Brain microvascular endothelial cell (primary cell): ENCODE measurements at regions not wholly inside any gene's neighbourhood (a gene's known extent, or its start where the extent isn't known, plus 50 kb on each side); places are given as distances from the start of the nearest gene placed in this dataset.

ENCODE experiments used
- DNase-seq: peaks from one replicate; pipeline ENCODE4 v3.0.0-alpha.2; 2020
- H3K27ac ChIP-seq: fragments of 250-450 bp; sonication (Bioruptor Pico); 2 replicates; pipeline ENCODE4 v1.5.1; 2020; ENCODE audit warnings: mild to moderate bottlenecking, moderate library complexity
- H3K27me3 ChIP-seq: fragments of 250-450 bp; sonication (Bioruptor Pico); replicated peaks from 2 replicates; pipeline ENCODE4 v1.5.1; 2020; ENCODE audit warnings: mild to moderate bottlenecking
- H3K36me3 ChIP-seq: fragments of 250-450 bp; sonication (Bioruptor Pico); replicated peaks from 2 replicates; pipeline ENCODE4 v1.5.1; 2020; ENCODE audit warnings: mild to moderate bottlenecking
- H3K4me3 ChIP-seq: 2 replicates; pipeline ENCODE4 v1.5.1; 2011; ENCODE audit warnings: low read depth, mild to moderate bottlenecking, control low read depth, low read length, moderate library complexity
- CTCF ChIP-seq: IDR thresholded peaks from 2 replicates; pipeline ENCODE4 v1.5.1; 2011; ENCODE audit warnings: low read depth, mild to moderate bottlenecking, moderate library complexity, low read length, control low read depth, inconsistent platforms; ENCODE audit errors: missing control alignments
- in situ Hi-C: cut with HindIII; loops from 2 replicates; pipeline ENCODE4 v1.10.0; 2017; ENCODE audit warnings: low sequenced_read_pairs, low pct_ligation_motif_present

DNA sequence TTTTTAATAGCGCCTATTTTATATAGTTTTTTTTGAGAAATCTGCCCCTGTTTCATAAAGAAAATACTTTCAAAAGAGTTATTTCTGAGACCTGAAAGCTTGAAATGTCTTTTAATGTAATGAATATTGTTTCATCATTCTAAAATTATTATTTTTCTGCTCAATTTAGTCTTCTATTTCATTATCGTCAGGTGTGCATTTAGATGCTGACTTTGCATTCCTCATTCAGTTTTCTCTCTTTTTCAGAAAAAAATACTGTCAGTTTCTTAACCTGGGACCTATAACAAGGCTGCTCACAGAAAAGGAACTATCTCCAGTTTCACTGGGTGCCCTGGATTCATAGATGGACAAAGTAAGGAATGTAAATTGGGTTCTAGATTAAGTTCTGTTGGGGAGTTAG, 1631.7 kb downstream of the SUCLG1 start:
- TF ChIP-seq CTCF: no peak
- Histone ChIP-seq H3K36me3 (no peaks in the 10 kb centered on the region), H3K27me3 (no peaks in the 10 kb centered on the region), H3K27ac (no peak overlapping the region), H3K4me3 (no peak overlapping the region)
- in situ Hi-C loops: no loop called here
- DNase-seq: no peak

GRCh38 chr2:82826437-82826836, 1632.6 kb downstream of the SUCLG1 start:
- Histone ChIP-seq H3K4me3 (no peak overlapping the region), H3K36me3 (no peaks in the 10 kb centered on the region), H3K27ac (no peak overlapping the region), H3K27me3 (no peaks in the 10 kb centered on the region)
- DNase-seq: no peak
- no peak for TF ChIP-seq CTCF
- in situ Hi-C loops: no loop called here

GRCh38 chr2:82825410-82826090, 1633.5 kb downstream of the SUCLG1 start:
- Histone ChIP-seq H3K4me3 (no peak overlapping the region), H3K36me3 (no peaks in the 10 kb centered on the region), H3K27ac (no peak overlapping the region), H3K27me3 (no peaks in the 10 kb centered on the region)
- in situ Hi-C loops: no loop called here
- DNase-seq: no peak
- TF ChIP-seq CTCF: no peak

DNA sequence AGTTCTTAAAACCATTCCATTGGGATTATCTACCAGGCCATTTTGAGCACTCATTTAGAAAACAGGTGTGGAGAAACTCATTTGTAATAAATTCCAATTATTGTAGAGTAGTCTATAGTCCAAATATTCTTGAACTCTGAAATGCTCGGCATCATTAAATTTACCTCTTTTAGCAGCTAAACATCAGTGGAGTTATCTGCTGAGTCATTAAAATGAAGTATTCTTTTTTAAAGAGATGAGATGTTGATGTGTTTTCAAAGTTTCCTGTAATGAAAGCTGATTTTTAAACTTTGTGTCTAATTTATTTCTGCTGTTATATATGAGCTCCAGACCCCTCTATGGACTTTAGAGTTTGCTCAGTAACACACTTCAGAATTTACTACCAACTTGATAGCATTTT, 1635.2 kb downstream of the SUCLG1 start:
- no peaks in the 10 kb centered on the region for H3K27me3 ChIP-seq
- no peak overlapping the region for H3K27ac ChIP-seq
- H3K36me3 ChIP-seq: no peaks in the 10 kb centered on the region
- no peak for TF ChIP-seq CTCF
- in situ Hi-C loops: no loop called here
- H3K4me3 ChIP-seq: no peak overlapping the region
- DNase-seq: no peak

GRCh38 chr2:82819951-82820350, 1639.1 kb downstream of the SUCLG1 start:
- in situ Hi-C loops: no loop called here
- H3K36me3 ChIP-seq: no peaks in the 10 kb centered on the region
- no peak for TF ChIP-seq CTCF
- H3K27ac ChIP-seq: no peak overlapping the region
- no peak for DNase-seq
- no peaks in the 10 kb centered on the region for H3K27me3 ChIP-seq
- H3K4me3 ChIP-seq: no peak overlapping the region

DNA sequence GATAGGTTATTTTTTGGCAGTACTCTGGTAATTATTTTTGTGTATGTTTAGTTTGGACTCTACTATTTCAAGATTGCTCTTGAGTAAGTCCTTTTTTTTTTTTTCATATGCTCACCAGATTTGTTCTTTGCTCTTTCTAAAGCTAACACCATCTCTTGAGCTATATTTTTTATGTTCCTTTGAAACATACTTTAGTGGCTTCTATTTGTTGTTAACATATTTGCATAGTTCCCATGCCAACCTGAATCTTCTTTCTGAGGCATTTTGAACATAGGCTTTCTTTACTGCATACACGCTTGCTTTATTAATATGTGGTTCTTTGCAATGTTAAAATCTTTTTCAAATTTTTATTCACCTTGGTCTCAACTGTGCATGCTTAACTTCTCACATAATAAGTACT, 1644.9 kb downstream of the SUCLG1 start:
- no peak for TF ChIP-seq CTCF
- in situ Hi-C loops: no loop called here
- H3K27ac ChIP-seq: no peak overlapping the region
- H3K4me3 ChIP-seq: no peak overlapping the region
- H3K36me3 ChIP-seq: no peaks in the 10 kb centered on the region
- no peak for DNase-seq
- H3K27me3 ChIP-seq: no peaks in the 10 kb centered on the region
